Endothelial cell (in vitro differentiated cells): ENCODE measurements at regions not wholly inside any gene's neighbourhood (a gene's known extent, or its start where the extent isn't known, plus 50 kb on each side); places are given as distances from the start of the nearest gene placed in this dataset.
"Not testable (repeated sequence)": the region's sequence is repeated elsewhere in the genome, so short reads cannot be mapped to it uniquely, and the experiment has no call there.

Source experiments
- DNase-seq: peaks from one replicate; pipeline ENCODE4 v3.0.0; 2021; ENCODE audit warnings: low spot score
- H3K27ac Mint-ChIP-seq: one replicate; pipeline ENCODE4 v1.8.0; 2021; ENCODE audit warnings: mixed read lengths, inconsistent platforms; ENCODE audit not compliant: unreplicated experiment
- H3K27me3 Mint-ChIP-seq: one replicate; pipeline ENCODE4 v1.8.0; 2021; ENCODE audit warnings: mild to moderate bottlenecking, moderate library complexity, mixed read lengths, inconsistent platforms; ENCODE audit not compliant: unreplicated experiment
- H3K36me3 Mint-ChIP-seq: one replicate; pipeline ENCODE4 v1.8.0; 2021; ENCODE audit warnings: mild to moderate bottlenecking, low read depth, mixed read lengths, inconsistent platforms; ENCODE audit not compliant: unreplicated experiment
- H3K4me1 Mint-ChIP-seq: one replicate; pipeline ENCODE4 v1.8.0; 2021; ENCODE audit warnings: mild to moderate bottlenecking, mixed read lengths, inconsistent platforms; ENCODE audit not compliant: unreplicated experiment
- H3K4me3 Mint-ChIP-seq: one replicate; pipeline ENCODE4 v1.8.0; 2021; ENCODE audit warnings: mild to moderate bottlenecking, mixed read lengths, inconsistent platforms; ENCODE audit not compliant: unreplicated experiment
- H3K9me3 Mint-ChIP-seq: one replicate; pipeline ENCODE4 v1.8.0; 2021; ENCODE audit warnings: mixed read lengths, inconsistent platforms; ENCODE audit not compliant: unreplicated experiment
- CTCF ChIP-seq: fragments of 200-600 bp; sonication (generic); IDR thresholded peaks from one replicate; pipeline ENCODE4 v1.5.0; 2021; ENCODE audit warnings: antibody characterized with exemption; ENCODE audit not compliant: unreplicated experiment

GRCh38 chr2:145909175-145909755 lies 1389.3 kb upstream of the ZEB2 start:
- Mint-ChIP-seq H3K36me3 (no peaks in the 10 kb centered on the region), H3K4me1 (no peaks in the 10 kb centered on the region), H3K4me3 (no peak overlapping the region), H3K27me3 (no peaks in the 10 kb centered on the region), H3K27ac (no peak overlapping the region), H3K9me3 (no peaks in the 10 kb centered on the region)
- no peak for TF ChIP-seq CTCF
- DNase-seq: no peak

- Mint-ChIP-seq H3K4me3 (no peak overlapping the region), H3K27me3 (no peaks in the 10 kb centered on the region), H3K36me3 (peaks cover 4% of the 10 kb centered on the region), H3K27ac (no peak overlapping the region), H3K9me3 (peaks cover 4% of the 10 kb centered on the region), H3K4me1 (no peaks in the 10 kb centered on the region)
- no peak for TF ChIP-seq CTCF
- no peak for DNase-seq
Observed at GRCh38 chr2:145906354-145906753, 1386.4 kb upstream of the ZEB2 start.

- no peak for TF ChIP-seq CTCF
- peaks cover 5% of the 10 kb centered on the region for H3K36me3 Mint-ChIP-seq
Observed at GRCh38 chr2:145905371-145905770, 1385.5 kb upstream of the ZEB2 start.

GRCh38 chr2:145897151-145897550 lies 1377.2 kb upstream of the ZEB2 start:
- no peak for DNase-seq
- Mint-ChIP-seq H3K4me1 (no peaks in the 10 kb centered on the region), H3K9me3 (peaks cover 4% of the 10 kb centered on the region), H3K27me3 (no peaks in the 10 kb centered on the region), H3K4me3 (no peak overlapping the region), H3K27ac (no peak overlapping the region), H3K36me3 (peaks cover 5% of the 10 kb centered on the region)
- TF ChIP-seq CTCF: no peak

More at GRCh38 chr2:145905371-145905770, 1385.5 kb upstream of the ZEB2 start:
- Mint-ChIP-seq H3K27ac (no peak overlapping the region), H3K9me3 (peaks cover 4% of the 10 kb centered on the region), H3K27me3 (no peaks in the 10 kb centered on the region), H3K4me3 (no peak overlapping the region), H3K4me1 (no peaks in the 10 kb centered on the region)
- DNase-seq: no peak

GRCh38 chr2:145887915-145888314 lies 1368.0 kb upstream of the ZEB2 start:
- Mint-ChIP-seq H3K4me3 (no peak overlapping the region), H3K27me3 (no peaks in the 10 kb centered on the region), H3K9me3 (no peaks in the 10 kb centered on the region), H3K27ac (no peak overlapping the region), H3K36me3 (no peaks in the 10 kb centered on the region), H3K4me1 (no peaks in the 10 kb centered on the region)
- TF ChIP-seq CTCF: no peak
- DNase-seq: no peak

- not testable (repeated sequence) for H3K4me3 Mint-ChIP-seq, H3K4me1 Mint-ChIP-seq, H3K9me3 Mint-ChIP-seq, H3K27me3 Mint-ChIP-seq, DNase-seq, H3K27ac Mint-ChIP-seq, H3K36me3 Mint-ChIP-seq
Observed at GRCh38 chr2:145880997-145881396, 1361.1 kb upstream of the ZEB2 start.
